WTC11 (cell line): ENCODE measurements at regions not wholly inside any gene's neighbourhood (a gene's known extent, or its start where the extent isn't known, plus 50 kb on each side); places are given as distances from the start of the nearest gene placed in this dataset.

Source experiments
- CTCF ChIP-seq: fragments of 200-600 bp; IDR thresholded peaks from 2 replicates; pipeline ENCODE4 v1.8.0; 2022; ENCODE audit warnings: antibody characterized with exemption
- IRF1 ChIP-seq: sonication (generic); formaldehyde crosslinking; IDR thresholded peaks from 2 replicates; pipeline ENCODE4 v1.8.0; 2023; ENCODE audit warnings: missing genetic modification reagents
- KAT7 ChIP-seq: sonication (generic); formaldehyde crosslinking; IDR thresholded peaks from 2 replicates; pipeline ENCODE4 v1.8.1; 2023; ENCODE audit warnings: missing genetic modification reagents, mild to moderate bottlenecking, borderline replicate concordance
- OVOL2 ChIP-seq: fragments of 250-450 bp; sonication (Bioruptor Pico); IDR thresholded peaks from 2 replicates; pipeline ENCODE4 v1.9.0; 2021; ENCODE audit warnings: mild to moderate bottlenecking, borderline replicate concordance
- TEAD4 ChIP-seq: sonication (generic); formaldehyde crosslinking; IDR thresholded peaks from 2 replicates; pipeline ENCODE4 v1.8.0; 2022; ENCODE audit warnings: mild to moderate bottlenecking, missing genetic modification reagents
- USF1 ChIP-seq: sonication (generic); formaldehyde crosslinking; IDR thresholded peaks from 2 replicates; pipeline ENCODE4 v1.8.0; 2022; ENCODE audit warnings: mild to moderate bottlenecking, missing genetic modification reagents
- ZNF138 ChIP-seq: sonication (generic); formaldehyde crosslinking; conservative IDR thresholded peaks from 2 replicates; pipeline ENCODE4 v1.8.1; 2022; ENCODE audit warnings: mild to moderate bottlenecking, moderate library complexity, missing genetic modification reagents
- ZSCAN18 ChIP-seq: fragments of 250-450 bp; sonication (Bioruptor Pico); IDR thresholded peaks from 2 replicates; pipeline ENCODE4 v2.1.2; 2022; ENCODE audit warnings: mild to moderate bottlenecking, moderate library complexity

- TF ChIP-seq ZSCAN18 (CRISPR knock-in tag) (no peak), IRF1 (no peak), CTCF (no peak), TEAD4 (CRISPR knock-in tag) (no peak), USF1 (CRISPR knock-in tag) (no peak), KAT7 (CRISPR knock-in tag) (no peak), ZNF138 (CRISPR knock-in tag) (no peak), OVOL2 (CRISPR knock-in tag) (no peak)
Measured at GRCh38 chr14:53517270-53517960, 364.3 kb upstream of the DDHD1 start.
